DND-41 (cell line): ENCODE measurements at regions not wholly inside any gene's neighbourhood (a gene's known extent, or its start where the extent isn't known, plus 50 kb on each side); places are given as distances from the start of the nearest gene placed in this dataset.

ENCODE experiments used
- ATAC-seq: fragments of 200-7000 bp; cut with Tn5 transposase; 3 replicates; pipeline ENCODE4 v1.9.1; 2021; ENCODE audit warnings: low read depth; ENCODE audit not compliant: insufficient read depth
- DNase-seq: peaks from one replicate; pipeline ENCODE4 v3.0.0-alpha.2; 2020
- H2AFZ ChIP-seq: 2 replicates; pipeline ENCODE4 v1.6.0; 2012; ENCODE audit warnings: low read depth, low read length
- H3K27ac ChIP-seq: 2 replicates; pipeline ENCODE4 v1.5.1; 2012; ENCODE audit warnings: low read length, inconsistent platforms
- H3K27me3 ChIP-seq: fragments of 200-600 bp; sonication (generic); 2 replicates; pipeline ENCODE4 v1.6.0; 2012; ENCODE audit warnings: low read length, mild to moderate bottlenecking, inconsistent platforms; ENCODE audit not compliant: insufficient read depth, poor library complexity
- H3K36me3 ChIP-seq: 2 replicates; pipeline ENCODE4 v1.5.1; 2012; ENCODE audit warnings: low read length, inconsistent platforms; ENCODE audit not compliant: insufficient read depth
- H3K4me1 ChIP-seq: 2 replicates; pipeline ENCODE4 v1.5.1; 2012; ENCODE audit warnings: mild to moderate bottlenecking, low read length; ENCODE audit not compliant: insufficient read depth
- H3K4me2 ChIP-seq: 2 replicates; pipeline ENCODE4 v1.6.0; 2012; ENCODE audit warnings: mild to moderate bottlenecking, moderate library complexity, low read length, inconsistent platforms; ENCODE audit not compliant: insufficient read depth
- H3K4me3 ChIP-seq, 2 experiments: fragments of 200-600 bp in 1 of 2; shearing (Covaris generic) in 1 of 2; 2 replicates each; pipeline ENCODE4 v1.5.1; 2012 to 2016; ENCODE audit warnings: inconsistent platforms in 2 of 2, low read length in 2 of 2, mild to moderate bottlenecking in 2 of 2, low read depth in 1 of 2, moderate library complexity in 1 of 2
- H3K79me2 ChIP-seq: 2 replicates; pipeline ENCODE4 v1.6.0; 2012; ENCODE audit warnings: low read length, inconsistent platforms; ENCODE audit not compliant: insufficient read depth
- H3K9ac ChIP-seq: 2 replicates; pipeline ENCODE4 v1.6.0; 2012; ENCODE audit warnings: low read depth, mild to moderate bottlenecking, inconsistent platforms, low read length, moderate library complexity
- H3K9me3 ChIP-seq: 2 replicates; pipeline ENCODE4 v1.5.1; 2012; ENCODE audit warnings: low read length, moderate library complexity, mild to moderate bottlenecking, inconsistent platforms; ENCODE audit not compliant: insufficient read depth, severe bottlenecking
- H4K20me1 ChIP-seq: 2 replicates; pipeline ENCODE4 v1.6.0; 2012; ENCODE audit warnings: low read length; ENCODE audit not compliant: insufficient read depth
- EZH2 ChIP-seq: IDR thresholded peaks from 3 replicates; pipeline ENCODE4 v1.6.1; 2012; ENCODE audit warnings: borderline replicate concordance, low read depth, mild to moderate bottlenecking, moderate library complexity, low read length, inconsistent platforms; ENCODE audit not compliant: severe bottlenecking
- TF ChIP-seq, protein P1 (sequence below): IDR thresholded peaks from 2 replicates; pipeline ENCODE4 v1.5.1; 2012; ENCODE audit warnings: borderline replicate concordance, low read length, moderate library complexity, mild to moderate bottlenecking; ENCODE audit not compliant: poor library complexity, severe bottlenecking; ENCODE audit errors: extremely low read depth

- Histone ChIP-seq H3K79me2 (no peaks in the 10 kb centered on the region), H3K27ac (no peak overlapping the region), H3K27me3 (no peaks in the 10 kb centered on the region), H2AFZ (no peak overlapping the region), H3K4me3 (no peak overlapping the region), H3K9me3 (peaks cover 3% of the 10 kb centered on the region), H3K4me2 (no peak overlapping the region), H3K9ac (no peak overlapping the region), H3K36me3 (no peaks in the 10 kb centered on the region), H4K20me1 (no peaks in the 10 kb centered on the region), H3K4me1 (peaks cover 40% of the 10 kb centered on the region)
- DNase-seq (no peak), ATAC-seq (no peak)
- TF ChIP-seq, protein P1, sequence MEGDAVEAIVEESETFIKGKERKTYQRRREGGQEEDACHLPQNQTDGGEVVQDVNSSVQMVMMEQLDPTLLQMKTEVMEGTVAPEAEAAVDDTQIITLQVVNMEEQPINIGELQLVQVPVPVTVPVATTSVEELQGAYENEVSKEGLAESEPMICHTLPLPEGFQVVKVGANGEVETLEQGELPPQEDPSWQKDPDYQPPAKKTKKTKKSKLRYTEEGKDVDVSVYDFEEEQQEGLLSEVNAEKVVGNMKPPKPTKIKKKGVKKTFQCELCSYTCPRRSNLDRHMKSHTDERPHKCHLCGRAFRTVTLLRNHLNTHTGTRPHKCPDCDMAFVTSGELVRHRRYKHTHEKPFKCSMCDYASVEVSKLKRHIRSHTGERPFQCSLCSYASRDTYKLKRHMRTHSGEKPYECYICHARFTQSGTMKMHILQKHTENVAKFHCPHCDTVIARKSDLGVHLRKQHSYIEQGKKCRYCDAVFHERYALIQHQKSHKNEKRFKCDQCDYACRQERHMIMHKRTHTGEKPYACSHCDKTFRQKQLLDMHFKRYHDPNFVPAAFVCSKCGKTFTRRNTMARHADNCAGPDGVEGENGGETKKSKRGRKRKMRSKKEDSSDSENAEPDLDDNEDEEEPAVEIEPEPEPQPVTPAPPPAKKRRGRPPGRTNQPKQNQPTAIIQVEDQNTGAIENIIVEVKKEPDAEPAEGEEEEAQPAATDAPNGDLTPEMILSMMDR, result no peak
- no peak for TF ChIP-seq EZH2
Measured at GRCh38 chr5:124908581-124909451, 162.4 kb upstream of the ZNF608 start.

DNA sequence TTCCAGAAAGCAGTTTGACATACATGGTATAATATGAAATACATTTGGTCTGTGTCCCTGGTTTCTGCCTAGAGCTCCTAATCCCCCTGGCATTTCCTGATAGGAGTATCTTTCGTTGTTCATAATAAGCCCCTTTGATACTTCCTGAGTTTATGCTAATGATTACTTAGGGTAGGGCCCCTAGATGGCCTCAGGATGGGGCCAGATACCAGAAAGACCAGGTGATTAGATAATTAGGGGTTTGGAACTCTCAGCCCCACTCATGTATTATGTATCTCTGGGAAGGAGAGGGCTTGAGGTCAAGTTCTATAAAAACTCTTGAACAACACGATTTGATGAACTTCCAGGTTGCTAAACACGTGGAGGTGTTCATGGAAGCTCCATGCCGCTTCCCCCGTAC is 163.3 kb upstream of the ZNF608 start:
- ATAC-seq, result no peak
- peaks cover 37% of the 10 kb centered on the region for H3K4me1 ChIP-seq
- H3K27me3 ChIP-seq, result no peaks in the 10 kb centered on the region
- H3K4me2 ChIP-seq, result no peak overlapping the region
- no peak overlapping the region for H3K4me3 ChIP-seq
- no peak overlapping the region for H3K27ac ChIP-seq
- TF ChIP-seq, protein P1, result no peak
- no peak for TF ChIP-seq EZH2
- no peak overlapping the region for H3K9ac ChIP-seq
- H3K9me3 ChIP-seq, result peaks cover 7% of the 10 kb centered on the region
- DNase-seq, result no peak
- no peaks in the 10 kb centered on the region for H3K36me3 ChIP-seq
- H2AFZ ChIP-seq, result no peak overlapping the region; the same call in 1 of the 2 replicates
- H3K79me2 ChIP-seq, result no peaks in the 10 kb centered on the region
- H4K20me1 ChIP-seq, result no peaks in the 10 kb centered on the region

DNA sequence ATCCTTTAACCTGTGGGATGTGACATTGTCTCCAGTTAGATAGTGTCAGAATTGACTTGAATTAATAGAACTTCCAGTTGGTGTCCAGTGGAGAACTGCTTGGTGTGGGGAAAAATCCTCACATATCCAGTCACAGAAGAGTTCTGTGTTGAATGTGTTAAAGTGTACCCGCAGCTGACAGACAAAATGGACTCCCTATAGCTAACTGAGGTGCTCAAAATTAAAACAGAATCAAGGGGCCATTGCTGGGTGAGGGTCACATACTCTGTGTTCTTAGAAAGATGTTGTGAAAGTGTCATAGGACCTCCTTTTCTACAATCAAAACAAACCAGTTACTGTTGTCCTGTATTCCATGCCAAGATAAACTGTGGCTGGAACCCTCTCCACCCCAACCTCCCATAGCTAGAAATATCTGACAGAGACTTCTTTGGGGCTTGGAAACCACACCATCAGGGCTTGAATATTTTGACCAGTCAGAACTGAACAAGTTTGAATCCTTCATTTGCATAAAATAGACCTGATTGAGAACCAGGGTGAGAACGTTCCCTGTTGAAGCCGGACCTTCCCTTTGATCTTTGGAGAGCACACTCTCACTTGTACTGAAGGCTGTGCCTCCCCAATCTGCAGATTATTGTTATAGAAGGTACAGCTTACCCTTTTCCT is 164.0 kb upstream of the ZNF608 start:
- Histone ChIP-seq H3K36me3 (no peaks in the 10 kb centered on the region), H3K4me3 (no peak overlapping the region), H4K20me1 (no peaks in the 10 kb centered on the region), H3K27ac (no peak overlapping the region; the same call in 1 of the 2 replicates), H3K4me2 (no peak overlapping the region), H3K4me1 (peaks cover 37% of the 10 kb centered on the region), H3K79me2 (no peaks in the 10 kb centered on the region), H3K9me3 (peaks cover 7% of the 10 kb centered on the region), H3K9ac (no peak overlapping the region), H2AFZ (no peak overlapping the region), H3K27me3 (no peaks in the 10 kb centered on the region)
- no peak for ATAC-seq
- TF ChIP-seq, protein P1, result no peak
- no peak for TF ChIP-seq EZH2
- no peak for DNase-seq
